DMS79 (cell line): ENCODE measurements at regions not wholly inside any gene's neighbourhood (a gene's known extent, or its start where the extent isn't known, plus 50 kb on each side); places are given as distances from the start of the nearest gene placed in this dataset.
"Not testable (repeated sequence)": the region's sequence is repeated elsewhere in the genome, so short reads cannot be mapped to it uniquely, and the experiment has no call there.

Experiments used
- DNase-seq: peaks from one replicate; lab custom pipeline; 2025; lab: John Stamatoyannopoulos, UW

GRCh38 chr7:50920031-50920635 is 137.4 kb upstream of the GRB10 start:
- no peak for DNase-seq

DNA sequence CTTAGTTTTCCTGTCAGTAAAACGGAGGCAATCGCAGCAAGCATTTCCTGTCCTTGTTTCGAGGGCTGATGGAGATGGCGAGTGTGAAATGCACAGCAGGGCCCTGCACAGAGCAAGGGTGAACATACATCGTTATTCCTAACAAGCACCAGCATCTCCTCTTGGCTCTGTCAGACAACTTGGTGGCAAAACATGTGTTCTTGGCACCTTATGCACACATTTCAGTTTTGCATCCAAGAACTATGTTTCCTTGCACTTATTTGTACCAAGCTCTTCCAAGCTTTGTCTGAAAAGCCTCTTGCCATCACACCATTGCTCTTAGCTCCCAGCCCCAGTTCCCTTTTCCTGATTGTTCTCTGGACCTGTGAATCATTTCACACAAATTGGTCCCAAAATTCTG is 132.9 kb upstream of the GRB10 start:
- DNase-seq: no peak

- DNase-seq: no peak
These were observed 131.8 kb upstream of the GRB10 start for GRCh38 chr7:50914460-50914859.

DNA sequence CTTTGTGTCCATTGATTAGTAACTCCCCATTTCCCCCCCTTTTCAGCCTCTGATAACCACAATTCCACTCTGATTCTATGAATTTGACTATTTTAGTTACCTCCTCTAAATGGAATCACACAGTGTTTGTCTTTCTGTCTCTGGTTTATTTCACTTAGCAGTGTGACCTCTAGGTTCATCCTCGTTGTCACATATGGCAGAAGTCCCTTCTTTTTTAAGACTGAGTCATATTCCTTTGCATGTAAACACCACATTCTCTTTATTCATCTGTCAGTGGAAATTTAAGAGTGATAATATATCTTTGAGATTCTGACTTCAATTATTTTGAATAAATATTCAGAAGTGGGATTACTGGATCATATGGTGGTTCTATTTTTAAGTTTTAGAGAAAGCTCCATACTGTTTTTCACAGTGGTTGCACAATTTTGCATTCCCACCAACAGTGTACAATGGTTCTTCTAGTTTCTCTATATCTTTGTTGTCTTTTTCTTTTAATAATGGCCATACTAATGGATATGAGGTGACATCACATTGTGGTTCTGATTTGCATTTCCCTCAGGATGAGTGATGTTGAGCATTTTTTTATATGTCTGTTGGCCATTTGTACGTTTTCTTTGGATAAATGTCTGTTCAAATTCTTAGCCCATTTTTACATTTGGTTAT is 126.1 kb upstream of the GRB10 start:
- DNase-seq: no peak

- not testable (repeated sequence) for DNase-seq
These were observed 116.1 kb upstream of the GRB10 start for GRCh38 chr7:50898604-50899477.

DNA sequence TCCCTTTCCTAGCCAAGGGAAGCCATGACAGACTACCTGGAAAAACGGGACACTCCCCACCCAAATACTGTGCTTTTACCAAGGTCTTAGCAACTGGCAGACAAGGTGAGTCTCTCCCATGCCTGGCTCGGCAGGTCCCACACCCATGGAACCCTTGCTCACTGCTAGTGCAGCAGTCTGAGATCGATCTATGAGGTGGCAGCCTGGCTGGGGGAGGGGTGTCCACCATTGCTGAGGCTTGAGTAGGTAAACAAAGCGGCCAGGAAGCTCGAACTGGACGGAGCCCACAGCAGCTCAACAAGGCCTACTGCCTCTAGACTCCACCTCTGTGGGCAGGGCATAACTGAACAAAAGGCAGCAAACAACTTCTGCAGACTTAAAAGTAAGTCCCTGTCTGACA is 104.4 kb upstream of the GRB10 start:
- not testable (repeated sequence) for DNase-seq

DNA sequence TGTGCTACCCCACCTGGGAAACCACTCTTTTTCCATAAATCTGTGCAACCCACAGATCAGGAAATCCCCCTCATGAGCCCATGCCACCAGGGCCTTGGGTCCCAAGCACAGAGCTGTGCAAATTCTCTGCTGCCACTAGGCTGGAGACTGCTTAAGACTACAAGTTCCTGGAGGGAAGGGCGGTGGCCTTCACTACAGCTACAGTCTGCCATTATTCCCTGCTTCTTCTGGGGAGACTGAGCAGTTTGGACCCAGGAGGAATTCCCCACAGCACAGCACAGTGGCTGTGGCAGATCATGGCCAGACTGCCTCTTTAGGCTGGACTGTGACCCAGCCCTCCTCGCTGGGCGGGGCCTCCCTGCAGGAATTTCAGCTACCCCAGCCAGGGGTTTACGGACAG is 89.7 kb upstream of the GRB10 start:
- DNase-seq: no peak

DNA sequence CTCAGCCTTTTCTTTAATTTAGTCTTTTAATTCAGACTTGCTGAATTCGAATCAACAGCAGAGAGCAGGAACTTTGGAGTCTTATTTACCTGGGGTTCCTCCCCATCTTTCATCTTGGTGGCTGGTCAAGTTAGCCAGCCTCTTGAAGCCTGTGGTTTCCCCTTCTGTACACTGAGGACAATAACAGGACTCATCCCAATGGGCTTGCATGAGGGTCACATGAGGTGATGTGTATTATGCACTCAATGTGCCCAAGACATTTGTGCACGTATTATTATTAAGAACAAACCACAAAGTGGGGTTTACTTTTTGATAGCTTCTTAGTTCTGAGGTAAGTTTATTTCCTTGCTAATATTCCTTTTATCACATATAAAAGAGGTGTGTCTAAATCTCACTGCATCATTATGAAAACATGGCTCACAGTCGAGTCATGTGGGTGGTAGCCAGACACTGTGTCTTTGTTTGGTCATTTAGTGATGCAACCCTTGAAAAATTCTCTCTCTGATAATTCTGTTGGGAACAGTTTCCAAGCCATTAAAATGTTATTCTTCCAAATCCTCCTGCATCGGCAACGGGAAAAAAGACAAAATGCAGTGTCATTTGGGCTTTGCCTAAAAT is 86.5 kb upstream of the GRB10 start:
- no peak for DNase-seq

- DNase-seq: no peak
These were observed 85.9 kb upstream of the GRB10 start for GRCh38 chr7:50868426-50869100.

- DNase-seq: no peak
These were observed 84.3 kb upstream of the GRB10 start for GRCh38 chr7:50867034-50867356.

DNA sequence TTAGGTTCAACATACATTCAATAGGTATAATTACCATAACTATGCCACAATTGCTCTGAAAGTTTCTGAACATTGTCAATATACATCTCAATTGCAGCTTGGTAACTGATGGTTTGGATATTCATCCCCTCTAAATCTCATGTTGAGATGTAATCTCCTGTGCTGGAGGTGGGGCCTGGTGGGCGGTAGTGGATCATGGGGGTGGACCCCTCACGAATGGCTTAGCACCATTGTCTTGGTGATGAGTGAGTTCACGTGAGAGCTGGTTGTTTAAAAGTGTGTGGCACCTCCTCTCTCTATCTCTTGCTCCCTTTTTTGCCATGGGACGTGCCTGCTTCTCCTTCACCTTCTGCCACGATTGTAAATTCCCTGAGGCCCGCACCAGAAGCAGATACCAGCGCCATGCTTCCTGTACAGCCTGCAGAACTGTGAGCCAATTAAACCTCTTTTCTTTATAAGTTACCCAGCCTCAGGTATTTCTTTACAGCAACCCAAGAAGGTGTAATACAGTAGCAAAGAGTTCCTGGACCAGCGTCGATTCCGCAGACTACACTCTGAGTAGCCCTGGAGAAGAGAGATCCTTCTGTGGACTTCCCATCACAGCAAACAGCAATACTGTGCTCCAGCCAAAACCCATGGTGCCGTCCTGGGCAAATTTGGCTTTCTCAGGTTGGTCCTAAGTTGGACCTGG is 83.8 kb upstream of the GRB10 start:
- no peak for DNase-seq

GRCh38 chr7:50865450-50865849 is 82.8 kb upstream of the GRB10 start:
- DNase-seq: no peak

DNA sequence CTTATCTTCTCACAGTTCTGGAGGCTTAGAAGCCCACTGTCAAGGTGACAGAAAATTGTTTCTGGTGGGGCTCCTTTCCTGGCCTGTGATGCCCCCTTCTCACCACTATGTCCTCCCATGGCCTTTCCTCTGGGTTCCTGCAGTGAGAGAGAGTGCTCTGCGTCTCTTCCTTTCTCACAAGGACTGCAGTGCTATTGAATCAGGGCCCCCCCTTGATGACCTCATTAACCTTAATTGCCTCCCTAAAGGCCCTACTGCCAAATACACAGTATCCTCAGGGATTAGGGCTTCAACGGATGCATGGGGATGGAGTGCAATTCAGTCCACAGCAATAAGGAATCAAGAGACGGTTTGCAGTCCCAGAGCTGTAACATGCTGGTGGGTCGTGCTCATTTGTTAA is 82.0 kb upstream of the GRB10 start:
- DNase-seq: no peak

DNA sequence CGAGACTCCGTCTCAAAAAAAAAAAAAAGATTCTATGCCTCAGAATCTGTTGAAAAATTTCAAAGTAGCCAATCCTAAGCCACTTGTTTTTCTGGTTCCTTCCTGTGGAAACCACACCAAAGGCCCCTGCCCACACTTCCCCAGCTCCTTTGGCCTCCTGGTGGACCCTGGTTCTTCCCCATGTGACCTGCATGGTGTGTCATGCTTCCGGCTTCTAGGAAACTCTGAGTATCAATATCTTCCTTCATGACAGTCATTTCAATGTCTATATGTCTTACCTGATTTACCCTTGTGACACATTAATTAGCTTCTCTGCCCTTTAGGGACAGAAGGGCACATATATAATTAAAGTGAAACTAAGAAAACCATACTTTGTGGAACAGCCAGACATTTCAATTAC is 80.4 kb upstream of the GRB10 start:
- no peak for DNase-seq

GRCh38 chr7:50862302-50862701 is 79.6 kb upstream of the GRB10 start:
- DNase-seq: no peak

- no peak for DNase-seq
These were observed 77.9 kb upstream of the GRB10 start for GRCh38 chr7:50860598-50860997.

DNA sequence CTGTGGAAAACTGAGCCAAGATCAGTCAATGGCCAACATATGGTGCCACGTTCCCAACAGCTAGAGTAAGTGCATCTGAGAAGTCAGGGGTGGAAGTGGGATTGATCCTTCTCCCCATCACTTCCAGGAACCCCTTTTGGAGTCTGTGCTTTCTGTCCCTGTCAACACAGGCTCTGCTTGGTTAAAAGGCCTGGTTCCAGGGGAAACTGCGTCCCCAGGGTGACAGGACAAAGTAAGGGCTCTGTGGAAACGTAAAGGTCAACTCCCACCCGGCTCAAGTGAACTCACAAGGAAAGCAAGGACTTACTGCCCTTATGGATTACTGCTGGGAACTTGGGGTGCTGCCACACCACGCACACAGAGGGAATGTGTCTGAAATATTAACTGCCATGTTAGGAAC is 77.5 kb upstream of the GRB10 start:
- no peak for DNase-seq

DNA sequence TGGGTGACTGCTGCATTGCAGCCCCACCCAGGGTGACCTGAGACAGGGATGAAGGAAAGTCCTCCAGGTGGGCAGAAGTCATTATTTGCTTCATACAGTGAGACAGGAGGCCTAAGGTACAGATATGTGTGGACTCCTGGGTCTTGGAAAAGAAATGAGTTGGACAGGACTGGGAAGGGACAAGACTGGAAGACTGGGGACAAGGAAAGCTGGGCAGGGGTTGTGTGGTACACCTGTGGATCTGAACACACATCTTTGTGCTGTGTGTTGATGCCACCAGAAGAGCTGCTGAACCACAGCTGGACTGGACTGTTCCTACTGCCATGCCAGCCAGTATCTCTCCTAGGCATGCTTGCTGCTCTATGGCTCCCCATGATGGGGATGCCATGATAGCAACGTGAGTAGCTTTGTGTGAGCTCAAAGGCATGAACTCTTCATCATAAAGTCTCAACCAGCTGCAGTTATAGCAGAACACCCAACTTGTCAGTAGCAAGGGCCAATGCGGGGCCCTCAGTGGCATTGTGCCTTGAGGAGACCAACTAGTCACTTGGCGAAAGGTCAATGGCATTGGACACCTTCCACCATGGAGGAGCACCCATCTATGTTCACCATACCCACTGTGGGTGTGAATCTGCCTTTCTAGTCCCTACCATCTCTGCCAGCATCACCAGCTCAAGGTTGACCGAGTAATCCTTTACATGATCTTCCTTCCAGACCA is 76.0 kb upstream of the GRB10 start:
- DNase-seq: no peak

DNA sequence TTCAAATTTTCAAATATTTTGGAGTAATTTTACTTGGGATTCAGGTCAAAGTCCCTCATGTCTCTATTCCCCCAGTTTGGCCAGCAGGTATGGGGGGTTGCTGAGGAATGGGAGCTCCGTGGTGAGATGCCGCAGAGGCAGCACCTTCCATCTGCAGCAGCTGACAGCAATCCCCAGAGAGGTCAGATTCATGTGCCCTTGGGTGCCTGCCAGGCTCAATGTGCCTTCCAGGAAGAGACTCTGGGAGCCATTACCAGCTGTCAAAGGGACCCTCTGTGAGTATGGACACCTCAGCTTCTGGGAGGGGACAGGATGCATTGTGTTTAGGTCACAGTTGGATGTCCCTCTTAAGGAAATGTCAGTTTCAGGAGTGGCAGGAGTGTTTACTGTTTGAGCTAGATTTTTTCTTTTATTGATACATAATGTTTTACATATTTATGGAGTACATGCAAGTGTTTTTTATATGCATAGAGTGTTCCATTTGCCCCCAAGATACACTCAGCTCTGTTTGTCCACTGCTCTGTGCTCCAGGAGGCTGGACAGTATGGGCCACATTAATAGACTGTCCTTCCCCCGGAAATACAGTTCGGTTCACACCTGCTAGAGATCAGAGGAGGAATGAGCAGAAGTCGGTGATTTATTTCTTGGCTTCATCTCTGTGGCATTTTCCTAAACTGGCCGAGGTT is 75.3 kb upstream of the GRB10 start:
- DNase-seq: no peak

DNA sequence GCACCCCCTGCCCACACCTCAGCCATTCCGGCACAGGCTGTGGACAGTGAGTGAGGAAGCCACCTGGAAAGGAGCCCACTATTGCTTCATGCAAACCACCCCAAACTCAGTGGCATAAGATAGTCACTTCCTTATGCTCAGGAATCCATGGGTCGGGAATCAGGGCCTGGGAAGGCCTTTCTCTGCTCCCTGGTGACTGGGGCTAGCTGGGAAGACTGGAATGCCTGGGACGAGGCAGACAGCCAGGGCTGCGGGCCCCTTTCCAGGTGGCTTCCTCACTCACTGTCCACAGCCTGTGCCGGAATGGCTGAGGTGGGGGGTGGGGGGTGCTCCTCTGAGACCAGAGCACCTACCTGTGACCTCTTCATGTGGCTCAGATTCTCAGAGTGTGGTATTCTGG is 74.1 kb upstream of the GRB10 start:
- DNase-seq: no peak
